ENCODE measurements at regions not wholly inside any gene's neighbourhood (a gene's known extent, or its start where the extent isn't known, plus 50 kb on each side); places are given as distances from the start of the nearest gene placed in this dataset.

GRCh38 chr11:134997652-134998320 is 585.7 kb upstream of the B3GAT1 start:
- ChIA-PET CTCF (no interaction called here), POLR2A (no interaction called here)
- DNase-seq (ENCODE audit: extremely low spot score): no peak
- TF ChIP-seq NFRKB (IDR thresholded peaks at IDR 0.05) (no peak), BHLHE40 (IDR thresholded peaks at IDR 0.05; ENCODE audit: borderline replicate concordance) (no peak), FOXA1 (IDR thresholded peaks at IDR 0.05) (no peak), HDGF (IDR thresholded peaks at IDR 0.05; ENCODE audit: borderline replicate concordance) (no peak), L3MBTL2 (conservative IDR thresholded peaks at IDR 0.05) (no peak), PKNOX1 (IDR thresholded peaks at IDR 0.05) (no peak), FOXK2 (IDR thresholded peaks at IDR 0.05) (no peak), SUZ12 (IDR thresholded peaks at IDR 0.05) (no peak), SP1 (IDR thresholded peaks at IDR 0.05) (no peak), ARNT (IDR thresholded peaks at IDR 0.05) (no peak), FOXM1 (IDR thresholded peaks at IDR 0.05; ENCODE audit: borderline replicate concordance) (no peak), ZNF384 (IDR thresholded peaks at IDR 0.05) (no peak), CTBP1 (IDR thresholded peaks at IDR 0.05; ENCODE audit: borderline replicate concordance) (no peak), ELF4 (IDR thresholded peaks at IDR 0.05) (no peak), LEF1 (IDR thresholded peaks at IDR 0.05; ENCODE audit: borderline replicate concordance) (no peak), TARDBP (IDR thresholded peaks at IDR 0.05) (no peak)

GRCh38 chr11:134995741-134996140 is 583.7 kb upstream of the B3GAT1 start:
- CTCF ChIA-PET: no interaction called here
- DNase-seq (ENCODE audit: extremely low spot score): no peak
- no peak for TF ChIP-seq SP1 (IDR thresholded peaks at IDR 0.05)
- no peak for TF ChIP-seq BHLHE40 (IDR thresholded peaks at IDR 0.05; ENCODE audit: borderline replicate concordance)
- TF ChIP-seq L3MBTL2 (conservative IDR thresholded peaks at IDR 0.05): no peak
- no peak for TF ChIP-seq NFRKB (IDR thresholded peaks at IDR 0.05)
- no peak for TF ChIP-seq SUZ12 (IDR thresholded peaks at IDR 0.05)
- no peak for TF ChIP-seq TARDBP (IDR thresholded peaks at IDR 0.05)
- TF ChIP-seq FOXK2 (IDR thresholded peaks at IDR 0.05): no peak
- no peak for TF ChIP-seq LEF1 (IDR thresholded peaks at IDR 0.05; ENCODE audit: borderline replicate concordance)
- POLR2A ChIA-PET: no interaction called here

GRCh38 chr11:134994431-134994830 is 582.4 kb upstream of the B3GAT1 start:
- TF ChIP-seq FOXK2 (IDR thresholded peaks at IDR 0.05): no peak
- TF ChIP-seq PKNOX1 (IDR thresholded peaks at IDR 0.05): no peak
- no peak for TF ChIP-seq ELF4 (IDR thresholded peaks at IDR 0.05)
- TF ChIP-seq L3MBTL2 (conservative IDR thresholded peaks at IDR 0.05): no peak
- TF ChIP-seq SP1 (IDR thresholded peaks at IDR 0.05): no peak
- TF ChIP-seq BHLHE40 (IDR thresholded peaks at IDR 0.05; ENCODE audit: borderline replicate concordance): no peak
- TF ChIP-seq CTBP1 (IDR thresholded peaks at IDR 0.05; ENCODE audit: borderline replicate concordance): no peak
- no peak for TF ChIP-seq FOXM1 (IDR thresholded peaks at IDR 0.05; ENCODE audit: borderline replicate concordance)
- TF ChIP-seq LEF1 (IDR thresholded peaks at IDR 0.05; ENCODE audit: borderline replicate concordance): no peak
- TF ChIP-seq FOXA1 (IDR thresholded peaks at IDR 0.05): no peak
- TF ChIP-seq TARDBP (IDR thresholded peaks at IDR 0.05): no peak
- no peak for TF ChIP-seq HDGF (IDR thresholded peaks at IDR 0.05; ENCODE audit: borderline replicate concordance)
- no peak for TF ChIP-seq ZNF384 (IDR thresholded peaks at IDR 0.05)
- TF ChIP-seq ARNT (IDR thresholded peaks at IDR 0.05): no peak
- TF ChIP-seq SUZ12 (IDR thresholded peaks at IDR 0.05): no peak
- TF ChIP-seq NFRKB (IDR thresholded peaks at IDR 0.05): no peak
- DNase-seq (ENCODE audit: extremely low spot score): no peak
- ChIA-PET CTCF (no interaction called here), POLR2A (no interaction called here)

- DNase-seq (ENCODE audit: extremely low spot score): no peak
- POLR2A ChIA-PET: no interaction called here
- CTCF ChIA-PET: no interaction called here
- no peak for TF ChIP-seq HDGF (IDR thresholded peaks at IDR 0.05; ENCODE audit: borderline replicate concordance)
- no peak for TF ChIP-seq LEF1 (IDR thresholded peaks at IDR 0.05; ENCODE audit: borderline replicate concordance)
- TF ChIP-seq PKNOX1 (IDR thresholded peaks at IDR 0.05): no peak
- no peak for TF ChIP-seq ELF4 (IDR thresholded peaks at IDR 0.05)
- TF ChIP-seq TARDBP (IDR thresholded peaks at IDR 0.05): no peak
- no peak for TF ChIP-seq BHLHE40 (IDR thresholded peaks at IDR 0.05; ENCODE audit: borderline replicate concordance)
- TF ChIP-seq ARNT (IDR thresholded peaks at IDR 0.05): no peak
- TF ChIP-seq FOXK2 (IDR thresholded peaks at IDR 0.05): no peak
- TF ChIP-seq NFRKB (IDR thresholded peaks at IDR 0.05): no peak
- TF ChIP-seq SP1 (IDR thresholded peaks at IDR 0.05): no peak
- no peak for TF ChIP-seq CTBP1 (IDR thresholded peaks at IDR 0.05; ENCODE audit: borderline replicate concordance)
- TF ChIP-seq SUZ12 (IDR thresholded peaks at IDR 0.05): no peak
- no peak for TF ChIP-seq FOXM1 (IDR thresholded peaks at IDR 0.05; ENCODE audit: borderline replicate concordance)
- no peak for TF ChIP-seq FOXA1 (IDR thresholded peaks at IDR 0.05)
- no peak for TF ChIP-seq L3MBTL2 (conservative IDR thresholded peaks at IDR 0.05)
- TF ChIP-seq ZNF384 (IDR thresholded peaks at IDR 0.05): no peak
Measured at GRCh38 chr11:134993691-134994243, 581.7 kb upstream of the B3GAT1 start.

- ChIA-PET CTCF (no interaction called here), POLR2A (no interaction called here)
- TF ChIP-seq FOXK2 (IDR thresholded peaks at IDR 0.05) (no peak), TARDBP (IDR thresholded peaks at IDR 0.05) (no peak), ARNT (IDR thresholded peaks at IDR 0.05) (no peak), LEF1 (IDR thresholded peaks at IDR 0.05; ENCODE audit: borderline replicate concordance) (no peak)
- no peak for DNase-seq (ENCODE audit: extremely low spot score)
Measured at GRCh38 chr11:134992981-134993380, 580.9 kb upstream of the B3GAT1 start.

GRCh38 chr11:134988495-134988894 is 576.5 kb upstream of the B3GAT1 start:
- ChIA-PET CTCF (no interaction called here), POLR2A (no interaction called here)
- no peak for DNase-seq (ENCODE audit: extremely low spot score)
- no peak for TF ChIP-seq CTBP1 (IDR thresholded peaks at IDR 0.05; ENCODE audit: borderline replicate concordance)
- no peak for TF ChIP-seq FOXM1 (IDR thresholded peaks at IDR 0.05; ENCODE audit: borderline replicate concordance)
- TF ChIP-seq LEF1 (IDR thresholded peaks at IDR 0.05; ENCODE audit: borderline replicate concordance): no peak
- no peak for TF ChIP-seq ZNF384 (IDR thresholded peaks at IDR 0.05)
